ENCODE measurements at regions not wholly inside any gene's neighbourhood (a gene's known extent, or its start where the extent isn't known, plus 50 kb on each side); places are given as distances from the start of the nearest gene placed in this dataset.

- TF ChIP-seq ZNF70 (CRISPR knock-in tag; IDR thresholded peaks at IDR 0.05) (no peak), ZNF565 (CRISPR knock-in tag; conservative IDR thresholded peaks at IDR 0.05; ENCODE audit: low read depth) (no peak), TSHZ2 (CRISPR knock-in tag; IDR thresholded peaks at IDR 0.05) (no peak), ZNF8 (CRISPR knock-in tag; IDR thresholded peaks at IDR 0.05) (no peak), BACH2 (CRISPR knock-in tag; IDR thresholded peaks at IDR 0.05; ENCODE audit: borderline replicate concordance) (no peak), TOX (CRISPR knock-in tag; IDR thresholded peaks at IDR 0.05; ENCODE audit: borderline replicate concordance) (no peak), ZFP30 (CRISPR knock-in tag; IDR thresholded peaks at IDR 0.05) (no peak), POU6F1 (CRISPR knock-in tag; IDR thresholded peaks at IDR 0.05; ENCODE audit: borderline replicate concordance, low read depth) (no peak), ISL1 (CRISPR knock-in tag; IDR thresholded peaks at IDR 0.05) (no peak), ARNTL (CRISPR knock-in tag; IDR thresholded peaks at IDR 0.05; ENCODE audit: borderline replicate concordance, low read depth) (no peak), SNAI2 (CRISPR knock-in tag; IDR thresholded peaks at IDR 0.05) (no peak), PATZ1 (CRISPR knock-in tag; IDR thresholded peaks at IDR 0.05; ENCODE audit: borderline replicate concordance) (no peak), ZC3H10 (CRISPR knock-in tag; IDR thresholded peaks at IDR 0.05) (no peak)
- no peak for ATAC-seq
Measured at GRCh38 chr20:7650086-7650879, 290.0 kb downstream of the HAO1 start.

DNA sequence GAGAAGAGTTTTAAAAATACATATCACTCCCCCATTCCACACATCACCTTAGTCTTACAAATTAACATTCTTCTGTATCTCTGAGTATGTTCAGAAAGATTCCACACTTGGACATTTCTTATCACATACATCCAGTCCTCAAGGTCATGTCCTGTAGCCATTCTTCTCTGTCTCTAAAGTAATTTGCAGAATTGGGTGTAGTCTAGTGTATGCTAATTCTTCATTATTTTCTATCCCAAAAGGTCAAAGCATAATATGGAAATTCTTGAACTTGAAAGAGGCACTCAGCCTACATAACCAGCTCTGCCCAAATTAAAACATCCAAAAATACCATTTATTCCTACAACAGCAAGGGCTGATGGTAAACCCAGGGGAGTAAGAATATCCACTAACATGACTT lies 286.0 kb downstream of the HAO1 start:
- TF ChIP-seq ZNF70 (CRISPR knock-in tag; IDR thresholded peaks at IDR 0.05), result no peak
- no peak for TF ChIP-seq TCF4 (CRISPR knock-in tag; IDR thresholded peaks at IDR 0.05; ENCODE audit: borderline replicate concordance)
- TF ChIP-seq ZC3H10 (CRISPR knock-in tag; IDR thresholded peaks at IDR 0.05), result no peak
- TF ChIP-seq, protein P1, sequence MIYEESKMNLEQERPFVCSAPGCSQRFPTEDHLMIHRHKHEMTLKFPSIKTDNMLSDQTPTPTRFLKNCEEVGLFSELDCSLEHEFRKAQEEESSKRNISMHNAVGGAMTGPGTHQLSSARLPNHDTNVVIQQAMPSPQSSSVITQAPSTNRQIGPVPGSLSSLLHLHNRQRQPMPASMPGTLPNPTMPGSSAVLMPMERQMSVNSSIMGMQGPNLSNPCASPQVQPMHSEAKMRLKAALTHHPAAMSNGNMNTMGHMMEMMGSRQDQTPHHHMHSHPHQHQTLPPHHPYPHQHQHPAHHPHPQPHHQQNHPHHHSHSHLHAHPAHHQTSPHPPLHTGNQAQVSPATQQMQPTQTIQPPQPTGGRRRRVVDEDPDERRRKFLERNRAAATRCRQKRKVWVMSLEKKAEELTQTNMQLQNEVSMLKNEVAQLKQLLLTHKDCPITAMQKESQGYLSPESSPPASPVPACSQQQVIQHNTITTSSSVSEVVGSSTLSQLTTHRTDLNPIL (CRISPR knock-in tag; IDR thresholded peaks at IDR 0.05; ENCODE audit: low read depth), result no peak
- ATAC-seq, result no peak

DNA sequence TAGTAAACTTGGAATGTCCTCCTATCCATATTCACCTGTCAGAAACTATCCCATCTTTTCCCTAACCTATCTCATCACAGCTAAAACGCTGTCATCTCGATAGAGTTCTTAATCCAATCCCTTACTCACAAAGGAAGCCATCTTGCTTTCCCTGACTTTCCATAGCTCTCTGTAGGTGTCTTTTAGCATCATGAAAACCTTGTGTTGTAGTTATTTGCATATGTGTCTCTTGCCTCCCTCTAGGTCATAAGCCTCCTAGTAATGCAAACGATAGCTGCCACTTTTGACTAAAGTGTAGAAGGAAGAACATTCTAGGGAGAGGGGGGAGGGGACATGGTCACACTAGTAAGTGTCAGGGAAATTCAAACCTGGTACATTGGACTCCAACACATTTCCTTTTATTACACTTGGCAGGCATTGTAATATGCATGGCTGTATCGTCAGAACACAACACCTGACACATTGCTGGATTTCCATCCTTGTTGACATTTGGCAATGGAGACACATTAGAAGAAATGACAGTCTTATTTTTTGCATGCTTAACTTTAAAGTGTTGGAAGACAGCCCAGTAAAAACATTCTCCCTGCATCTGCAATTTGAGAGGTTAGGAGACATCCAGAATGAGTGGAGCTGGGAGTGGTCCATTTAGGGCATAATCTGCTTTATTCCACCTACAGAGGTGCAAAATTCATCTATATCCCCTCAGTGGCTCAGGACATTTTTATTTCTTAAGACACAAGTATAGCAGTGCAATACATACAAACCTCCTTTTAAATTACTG lies 283.4 kb downstream of the HAO1 start:
- ATAC-seq, result no peak
- no peak for TF ChIP-seq ZC3H10 (CRISPR knock-in tag; IDR thresholded peaks at IDR 0.05)
- no peak for TF ChIP-seq ZFP30 (CRISPR knock-in tag; IDR thresholded peaks at IDR 0.05)
- no peak for TF ChIP-seq TCF4 (CRISPR knock-in tag; IDR thresholded peaks at IDR 0.05; ENCODE audit: borderline replicate concordance)
- no peak for TF ChIP-seq BACH2 (CRISPR knock-in tag; IDR thresholded peaks at IDR 0.05; ENCODE audit: borderline replicate concordance)
- no peak for TF ChIP-seq SNAI2 (CRISPR knock-in tag; IDR thresholded peaks at IDR 0.05)
- TF ChIP-seq CSRNP3 (CRISPR knock-in tag; IDR thresholded peaks at IDR 0.05), result no peak
- no peak for TF ChIP-seq GLIS3 (CRISPR knock-in tag; IDR thresholded peaks at IDR 0.05)
- no peak for TF ChIP-seq RARB (CRISPR knock-in tag; IDR thresholded peaks at IDR 0.05)
- TF ChIP-seq ARNTL (CRISPR knock-in tag; IDR thresholded peaks at IDR 0.05; ENCODE audit: borderline replicate concordance, low read depth), result no peak
- TF ChIP-seq POU6F1 (CRISPR knock-in tag; IDR thresholded peaks at IDR 0.05; ENCODE audit: borderline replicate concordance, low read depth), result no peak
- TF ChIP-seq TOX (CRISPR knock-in tag; IDR thresholded peaks at IDR 0.05; ENCODE audit: borderline replicate concordance), result no peak
- no peak for TF ChIP-seq ZNF70 (CRISPR knock-in tag; IDR thresholded peaks at IDR 0.05)
- no peak for TF ChIP-seq CSDC2 (CRISPR knock-in tag; IDR thresholded peaks at IDR 0.05)
- TF ChIP-seq, protein P1 (CRISPR knock-in tag; IDR thresholded peaks at IDR 0.05; ENCODE audit: low read depth), result no peak

Data from SK-N-SH treated with all-trans-retinoic acid at 6 μM for 48 hours (cell line).